ENCODE measurements at regions not wholly inside any gene's neighbourhood (a gene's known extent, or its start where the extent isn't known, plus 50 kb on each side); places are given as distances from the start of the nearest gene placed in this dataset.

DNA sequence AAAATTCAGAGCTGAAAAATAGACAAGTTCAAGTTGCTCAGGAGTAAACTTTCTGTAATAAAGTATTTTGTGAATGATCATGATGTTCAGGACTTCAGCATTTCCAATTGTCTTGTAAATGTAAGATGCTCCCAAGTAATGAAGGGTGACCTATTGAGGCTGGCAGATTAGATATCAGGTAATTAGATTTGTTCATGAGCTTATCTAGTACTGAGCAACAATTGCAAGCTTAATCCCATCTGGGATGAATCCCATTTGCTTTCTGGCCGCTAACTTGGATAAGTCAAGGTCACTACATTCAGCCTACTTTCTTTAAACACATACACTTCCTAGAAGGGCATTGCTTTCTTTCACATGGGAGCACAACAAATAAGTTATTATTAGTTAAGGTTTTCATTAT is 82.4 kb upstream of the ITGB1 start:
- Histone ChIP-seq H3K27ac (no peak overlapping the region), H3K27me3 (no peaks in the 10 kb centered on the region), H3K9me3 (no peaks in the 10 kb centered on the region), H3K4me1 (ENCODE audit: control insufficient read depth in 1 of 2, insufficient read depth in 1 of 2, low read depth in 1 of 2, low read length in 1 of 2) (no peaks in the 10 kb centered on the region), H3K36me3 (no peaks in the 10 kb centered on the region), H3K4me3 (ENCODE audit: low read depth in 1 of 2, low read length in 1 of 2) (no peak overlapping the region)
- TF ChIP-seq, protein P1, sequence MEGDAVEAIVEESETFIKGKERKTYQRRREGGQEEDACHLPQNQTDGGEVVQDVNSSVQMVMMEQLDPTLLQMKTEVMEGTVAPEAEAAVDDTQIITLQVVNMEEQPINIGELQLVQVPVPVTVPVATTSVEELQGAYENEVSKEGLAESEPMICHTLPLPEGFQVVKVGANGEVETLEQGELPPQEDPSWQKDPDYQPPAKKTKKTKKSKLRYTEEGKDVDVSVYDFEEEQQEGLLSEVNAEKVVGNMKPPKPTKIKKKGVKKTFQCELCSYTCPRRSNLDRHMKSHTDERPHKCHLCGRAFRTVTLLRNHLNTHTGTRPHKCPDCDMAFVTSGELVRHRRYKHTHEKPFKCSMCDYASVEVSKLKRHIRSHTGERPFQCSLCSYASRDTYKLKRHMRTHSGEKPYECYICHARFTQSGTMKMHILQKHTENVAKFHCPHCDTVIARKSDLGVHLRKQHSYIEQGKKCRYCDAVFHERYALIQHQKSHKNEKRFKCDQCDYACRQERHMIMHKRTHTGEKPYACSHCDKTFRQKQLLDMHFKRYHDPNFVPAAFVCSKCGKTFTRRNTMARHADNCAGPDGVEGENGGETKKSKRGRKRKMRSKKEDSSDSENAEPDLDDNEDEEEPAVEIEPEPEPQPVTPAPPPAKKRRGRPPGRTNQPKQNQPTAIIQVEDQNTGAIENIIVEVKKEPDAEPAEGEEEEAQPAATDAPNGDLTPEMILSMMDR (IDR thresholded peaks at IDR 0.05), result no peak

DNA sequence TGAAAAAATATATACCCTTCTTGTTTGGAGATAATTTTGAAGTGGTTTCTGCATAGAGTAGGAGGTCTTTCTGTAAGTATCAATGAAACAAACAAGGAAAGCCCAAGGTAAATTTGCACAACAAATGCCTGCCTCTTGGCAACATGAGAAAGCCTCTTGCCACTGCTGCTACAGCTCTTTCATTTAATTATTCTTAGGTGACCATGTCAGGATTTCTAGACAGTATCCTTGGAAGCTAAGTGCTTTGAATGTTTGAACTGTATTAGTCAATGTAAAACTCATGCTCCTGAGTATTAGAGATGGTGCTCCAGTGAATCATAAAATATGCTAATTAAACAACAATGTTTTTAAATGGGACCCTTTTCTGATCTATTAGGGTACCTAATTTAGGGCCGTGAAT is 81.2 kb upstream of the ITGB1 start:
- Histone ChIP-seq H3K4me1 (ENCODE audit: control insufficient read depth in 1 of 2, insufficient read depth in 1 of 2, low read depth in 1 of 2, low read length in 1 of 2) (no peaks in the 10 kb centered on the region), H3K36me3 (no peaks in the 10 kb centered on the region), H3K4me3 (ENCODE audit: low read depth in 1 of 2, low read length in 1 of 2) (no peak overlapping the region), H3K27ac (no peak overlapping the region), H3K9me3 (no peaks in the 10 kb centered on the region), H3K27me3 (no peaks in the 10 kb centered on the region)
- TF ChIP-seq, protein P1 (IDR thresholded peaks at IDR 0.05), result no peak

DNA sequence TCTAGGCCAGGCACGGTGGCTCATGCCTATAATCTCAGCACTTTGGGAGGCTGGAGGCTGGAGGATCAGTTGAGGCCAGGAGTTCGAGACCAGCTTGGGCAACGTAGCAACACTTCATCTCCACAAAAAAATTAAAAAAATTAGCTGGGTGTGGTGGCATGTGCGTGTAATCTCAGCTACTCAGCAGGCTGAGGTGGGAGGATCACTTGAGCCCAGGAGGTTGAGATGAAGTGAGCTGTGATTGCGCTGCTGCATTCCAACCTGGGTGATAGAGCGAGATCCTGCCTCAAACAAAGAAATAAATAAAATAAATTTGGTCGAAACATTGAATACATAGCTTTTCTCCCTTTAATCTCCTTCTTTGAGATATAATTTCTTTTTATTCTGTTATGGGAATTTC is 80.6 kb upstream of the ITGB1 start:
- no peak overlapping the region for H3K27ac ChIP-seq
- TF ChIP-seq, protein P1 (IDR thresholded peaks at IDR 0.05), result no peak
- H3K4me3 ChIP-seq (ENCODE audit: low read depth in 1 of 2, low read length in 1 of 2), result no peak overlapping the region
- H3K9me3 ChIP-seq, result no peaks in the 10 kb centered on the region
- no peaks in the 10 kb centered on the region for H3K4me1 ChIP-seq (ENCODE audit: control insufficient read depth in 1 of 2, insufficient read depth in 1 of 2, low read depth in 1 of 2, low read length in 1 of 2)
- no peaks in the 10 kb centered on the region for H3K27me3 ChIP-seq
- no peaks in the 10 kb centered on the region for H3K36me3 ChIP-seq

DNA sequence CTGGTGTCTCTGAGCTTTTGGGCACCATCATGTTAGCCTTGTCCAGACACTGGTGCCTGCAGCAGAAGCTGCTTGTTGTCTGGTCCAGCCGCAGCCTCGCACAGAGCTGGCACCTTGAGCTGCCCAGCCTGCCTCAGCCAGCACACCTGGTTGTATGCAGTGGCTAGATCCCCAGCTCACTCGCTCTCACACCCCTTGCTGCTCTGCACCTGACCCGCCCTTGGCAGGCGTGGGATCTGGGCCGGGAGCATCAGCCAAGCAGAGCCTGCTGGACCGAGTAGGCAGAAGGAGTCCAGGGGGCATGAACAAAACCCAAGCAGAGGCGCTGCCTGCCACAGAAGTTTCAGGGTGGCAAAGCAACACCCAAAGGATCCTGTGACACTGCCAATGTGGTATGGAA is 79.7 kb upstream of the ITGB1 start:
- Histone ChIP-seq H3K4me1 (ENCODE audit: control insufficient read depth in 1 of 2, insufficient read depth in 1 of 2, low read depth in 1 of 2, low read length in 1 of 2) (no peaks in the 10 kb centered on the region), H3K4me3 (ENCODE audit: low read depth in 1 of 2, low read length in 1 of 2) (no peak overlapping the region), H3K9me3 (no peaks in the 10 kb centered on the region), H3K27me3 (no peaks in the 10 kb centered on the region), H3K36me3 (no peaks in the 10 kb centered on the region), H3K27ac (no peak overlapping the region)
- TF ChIP-seq, protein P1 (IDR thresholded peaks at IDR 0.05), result no peak

- H3K9me3 ChIP-seq, result no peaks in the 10 kb centered on the region
- no peak overlapping the region for H3K4me3 ChIP-seq (ENCODE audit: low read depth in 1 of 2, low read length in 1 of 2)
- H3K36me3 ChIP-seq, result no peaks in the 10 kb centered on the region
- peaks cover 7% of the 10 kb centered on the region for H3K27me3 ChIP-seq
- TF ChIP-seq, protein P1 (IDR thresholded peaks at IDR 0.05), result no peak
- no peaks in the 10 kb centered on the region for H3K4me1 ChIP-seq (ENCODE audit: control insufficient read depth in 1 of 2, insufficient read depth in 1 of 2, low read depth in 1 of 2, low read length in 1 of 2)
- H3K27ac ChIP-seq, result no peak overlapping the region
These were observed 78.6 kb upstream of the ITGB1 start for GRCh38 chr10:33036670-33037069.

- TF ChIP-seq, protein P1 (IDR thresholded peaks at IDR 0.05), result no peak
- Histone ChIP-seq H3K4me1 (ENCODE audit: control insufficient read depth in 1 of 2, insufficient read depth in 1 of 2, low read depth in 1 of 2, low read length in 1 of 2) (no peaks in the 10 kb centered on the region), H3K27ac (no peak overlapping the region), H3K4me3 (ENCODE audit: low read depth in 1 of 2, low read length in 1 of 2) (no peak overlapping the region), H3K27me3 (peaks cover 7% of the 10 kb centered on the region), H3K36me3 (no peaks in the 10 kb centered on the region), H3K9me3 (no peaks in the 10 kb centered on the region)
These were observed 77.4 kb upstream of the ITGB1 start for GRCh38 chr10:33035411-33035810.
